Inflammatory macrophage (primary cell): ENCODE measurements at regions not wholly inside any gene's neighbourhood (a gene's known extent, or its start where the extent isn't known, plus 50 kb on each side); places are given as distances from the start of the nearest gene placed in this dataset.
"Not testable (repeated sequence)": the region's sequence is repeated elsewhere in the genome, so short reads cannot be mapped to it uniquely, and the experiment has no call there.

Experiments used
- DNase-seq, 2 donors: peaks; one replicate each; pipeline ENCODE4 v3.0.0-alpha.2; 2020 to 2022

DNA sequence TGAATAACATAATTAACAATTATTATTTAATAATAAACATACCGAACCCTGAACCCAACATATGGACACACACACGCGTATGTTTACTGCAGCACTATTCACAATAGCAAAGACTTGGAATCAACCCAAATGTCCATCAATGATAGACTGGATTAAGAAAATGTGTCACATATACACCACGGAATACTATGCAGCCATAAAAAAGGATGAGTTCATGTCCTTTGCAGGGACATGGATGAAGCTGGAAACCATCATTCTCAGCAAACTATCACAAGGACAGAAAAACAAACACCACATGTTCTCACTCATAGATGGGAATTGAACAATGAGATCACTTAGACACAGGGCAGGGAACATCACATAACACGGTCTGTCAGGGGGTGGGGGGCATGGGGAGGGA is 333.5 kb downstream of the KIF20B start:
- DNase-seq: not testable (repeated sequence)

- DNase-seq: no peak
Observed at GRCh38 chr10:90041585-90041984, 340.2 kb downstream of the KIF20B start.

DNA sequence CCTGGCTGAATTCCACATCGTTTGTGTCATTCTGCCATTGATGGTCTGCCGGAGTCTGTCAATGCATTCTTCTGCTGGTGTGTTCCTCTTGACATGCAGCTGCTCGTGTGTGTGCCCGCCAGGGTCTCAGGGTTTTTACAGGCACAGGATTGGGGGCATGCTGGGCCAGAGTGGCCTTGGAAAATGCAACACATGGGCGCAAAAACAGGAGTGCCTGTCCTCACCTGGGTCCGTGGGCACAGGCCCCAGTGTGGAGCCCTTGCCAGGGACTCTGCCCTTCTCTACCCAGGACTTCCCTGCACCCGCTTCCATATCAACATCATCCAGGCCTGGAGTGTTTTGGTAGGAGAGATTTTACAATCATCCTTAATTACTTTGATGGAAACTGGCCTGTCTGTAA is 340.7 kb downstream of the KIF20B start:
- DNase-seq: no peak

GRCh38 chr10:90047243-90047729 is 345.9 kb downstream of the KIF20B start:
- no peak for DNase-seq

DNA sequence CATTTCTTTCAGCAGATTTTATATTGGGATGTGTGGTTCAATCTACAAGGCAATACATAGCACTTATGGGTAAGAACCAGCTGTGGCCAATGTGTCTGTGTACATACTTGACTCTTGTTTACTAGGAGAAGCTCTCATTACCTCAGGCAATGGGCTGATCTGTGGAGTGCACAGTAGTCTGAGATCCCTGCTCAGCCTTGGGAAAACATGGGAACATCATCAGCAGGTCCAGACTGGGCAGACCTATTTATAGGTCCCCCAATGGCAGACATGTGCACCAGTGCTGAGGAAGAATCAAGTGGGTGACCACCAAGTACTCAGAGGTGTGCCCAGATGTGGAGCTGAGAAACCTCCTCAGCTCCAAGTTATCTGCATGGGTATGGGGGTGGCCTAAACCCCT is 349.7 kb downstream of the KIF20B start:
- no peak for DNase-seq

DNA sequence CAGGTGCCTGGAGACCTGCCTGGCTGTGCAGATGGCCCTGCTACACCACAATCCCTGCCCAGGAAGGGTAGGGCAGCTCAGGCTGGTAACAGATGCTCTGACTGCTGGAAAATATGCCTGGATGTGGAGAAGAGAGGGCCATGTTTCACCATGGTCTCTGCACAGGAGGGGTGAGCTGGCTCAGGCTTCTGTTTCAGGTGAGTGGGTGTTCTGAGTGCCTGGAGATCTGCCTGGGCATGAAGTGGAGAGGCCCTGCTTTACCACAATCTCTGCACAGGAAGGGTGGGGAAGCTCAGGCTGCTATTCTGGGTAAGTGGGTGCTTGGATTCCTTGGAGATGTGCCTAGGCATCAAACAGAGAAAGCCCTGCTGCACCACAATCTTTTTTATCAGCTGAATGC is 350.1 kb downstream of the KIF20B start:
- DNase-seq: no peak

GRCh38 chr10:90062786-90063185 is 361.4 kb downstream of the KIF20B start:
- DNase-seq: no peak

DNA sequence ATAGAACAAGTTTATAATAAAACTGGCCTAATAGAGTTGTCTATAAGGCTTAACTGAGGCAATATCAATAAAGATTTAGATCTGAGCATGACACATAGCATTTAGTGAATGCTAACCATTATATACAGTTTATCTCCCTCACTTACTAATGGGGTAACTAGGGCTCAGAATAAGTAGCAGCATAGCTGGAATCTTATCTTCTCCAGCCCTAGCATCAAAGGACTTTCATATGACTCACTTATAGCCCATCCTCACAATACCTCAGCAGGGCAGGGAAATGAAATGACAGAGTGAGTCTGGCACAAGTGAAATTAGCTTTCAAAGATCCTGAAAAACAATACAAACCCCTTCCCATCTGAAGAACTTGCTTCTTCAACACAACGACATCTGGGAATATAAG is 362.9 kb downstream of the KIF20B start:
- DNase-seq: no peak

- no peak for DNase-seq
Observed at GRCh38 chr10:90066435-90066834, 365.0 kb downstream of the KIF20B start.

GRCh38 chr10:90075995-90076394 is 374.6 kb downstream of the KIF20B start:
- no peak for DNase-seq

DNA sequence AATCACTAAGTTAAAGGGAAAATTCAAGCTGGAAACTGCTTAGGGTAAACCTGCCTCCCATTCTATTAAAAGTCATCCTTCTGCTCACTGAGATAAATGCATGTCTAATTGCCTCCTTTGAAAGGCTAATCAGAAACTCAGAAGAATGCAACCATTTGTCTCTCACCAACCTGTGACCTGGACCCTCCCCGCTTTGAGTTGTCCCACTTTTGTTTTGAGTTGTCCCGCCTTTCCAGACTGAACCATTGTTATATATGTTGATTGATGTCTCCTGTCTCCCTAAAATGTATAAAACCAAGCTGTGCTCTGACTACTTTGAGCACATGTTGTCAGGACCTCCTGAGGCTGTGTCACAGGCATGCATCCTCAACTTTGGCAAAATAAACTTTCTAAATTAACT is 378.4 kb downstream of the KIF20B start:
- DNase-seq: no peak

DNA sequence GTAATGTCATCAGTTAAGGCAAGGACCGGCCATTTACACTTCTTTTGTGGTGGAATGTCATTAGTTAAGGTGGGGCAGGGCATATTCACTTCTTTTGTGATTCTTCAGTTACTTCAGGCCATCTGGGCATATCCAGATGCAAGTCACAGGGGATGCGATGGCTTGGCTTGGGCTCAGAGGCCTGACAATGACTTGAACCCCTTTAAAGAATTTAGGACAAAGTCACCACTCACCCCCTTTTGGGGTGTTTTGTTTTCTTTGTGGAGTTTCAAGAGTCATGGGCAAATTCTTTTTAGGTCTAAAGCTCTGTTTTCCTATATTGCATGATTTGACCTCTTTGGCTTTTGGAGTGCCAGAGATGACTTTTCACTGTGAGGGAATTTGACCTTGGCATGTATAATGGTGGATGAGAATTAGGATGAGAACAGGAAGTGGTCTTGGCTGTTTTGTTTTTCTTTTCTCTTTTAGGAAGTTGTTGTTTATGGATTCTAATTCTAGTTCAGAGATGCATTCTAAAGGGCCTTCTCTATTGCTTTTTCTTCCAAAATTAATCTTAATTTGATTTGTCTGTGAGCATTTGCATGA is 385.3 kb downstream of the KIF20B start:
- DNase-seq: not testable (repeated sequence)

- DNase-seq: no peak
Observed at GRCh38 chr10:90087197-90088023, 386.0 kb downstream of the KIF20B start.

- no peak for DNase-seq
Observed at GRCh38 chr10:90088024-90088317, 386.6 kb downstream of the KIF20B start.

DNA sequence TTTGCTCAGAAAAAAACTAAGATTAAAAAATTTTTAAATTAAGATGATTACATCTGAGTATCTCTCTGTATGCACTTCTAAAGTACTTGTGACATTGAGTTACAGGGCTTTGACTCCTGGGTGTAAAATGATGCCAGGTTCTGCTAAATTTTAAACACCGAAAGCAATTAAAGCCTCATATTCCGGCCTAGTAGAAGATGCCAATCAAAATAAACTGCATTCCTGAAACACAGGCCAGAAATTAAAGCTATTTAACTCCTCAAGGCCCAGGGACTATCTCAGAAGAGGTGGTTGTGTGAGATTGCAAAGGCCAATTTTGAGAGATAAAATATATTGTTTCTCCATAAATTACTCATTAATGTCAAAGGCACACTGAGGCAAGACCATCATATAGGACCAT is 388.3 kb downstream of the KIF20B start:
- no peak for DNase-seq

- DNase-seq: no peak
Observed at GRCh38 chr10:90096196-90096595, 394.8 kb downstream of the KIF20B start.

- not testable (repeated sequence) for DNase-seq
Observed at GRCh38 chr10:90107581-90107980, 406.2 kb downstream of the KIF20B start.

GRCh38 chr10:90111671-90112070 is 410.3 kb downstream of the KIF20B start:
- no peak for DNase-seq

- no peak for DNase-seq
Observed at GRCh38 chr10:90112681-90113080, 411.3 kb downstream of the KIF20B start.

GRCh38 chr10:90118567-90118966 is 417.2 kb downstream of the KIF20B start:
- not testable (repeated sequence) for DNase-seq

DNA sequence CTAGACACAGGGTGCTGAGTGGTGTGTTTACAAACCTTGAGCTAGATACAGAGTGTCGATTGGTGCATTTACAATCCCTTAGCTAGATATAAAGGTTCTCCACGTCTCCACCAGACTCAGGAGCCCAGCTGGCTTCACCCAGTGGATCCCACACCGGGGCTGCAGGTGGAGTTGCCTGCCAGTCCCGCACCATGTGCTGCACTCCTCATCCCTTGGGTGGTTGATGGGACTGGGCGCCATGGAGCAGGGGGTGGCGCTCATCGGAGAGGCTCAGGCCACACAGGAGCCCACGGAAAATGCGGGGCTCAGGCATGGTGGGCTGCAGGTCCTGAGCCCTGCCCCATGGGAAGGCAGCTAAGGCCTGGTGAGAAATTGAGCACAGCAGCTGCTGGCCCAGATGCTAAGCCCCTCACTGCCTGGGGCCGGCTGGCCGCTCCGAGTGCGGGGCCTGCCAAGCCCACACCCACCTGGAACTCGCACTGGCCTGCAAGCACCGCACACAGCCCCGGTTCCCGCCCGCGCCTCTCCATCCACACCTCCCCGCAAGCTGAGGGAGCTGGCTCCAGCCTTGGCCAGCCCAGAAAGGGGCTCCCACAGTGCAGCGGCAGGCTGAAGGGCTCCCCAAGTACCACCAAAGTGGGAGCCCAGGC is 418.4 kb downstream of the KIF20B start:
- not testable (repeated sequence) for DNase-seq

DNA sequence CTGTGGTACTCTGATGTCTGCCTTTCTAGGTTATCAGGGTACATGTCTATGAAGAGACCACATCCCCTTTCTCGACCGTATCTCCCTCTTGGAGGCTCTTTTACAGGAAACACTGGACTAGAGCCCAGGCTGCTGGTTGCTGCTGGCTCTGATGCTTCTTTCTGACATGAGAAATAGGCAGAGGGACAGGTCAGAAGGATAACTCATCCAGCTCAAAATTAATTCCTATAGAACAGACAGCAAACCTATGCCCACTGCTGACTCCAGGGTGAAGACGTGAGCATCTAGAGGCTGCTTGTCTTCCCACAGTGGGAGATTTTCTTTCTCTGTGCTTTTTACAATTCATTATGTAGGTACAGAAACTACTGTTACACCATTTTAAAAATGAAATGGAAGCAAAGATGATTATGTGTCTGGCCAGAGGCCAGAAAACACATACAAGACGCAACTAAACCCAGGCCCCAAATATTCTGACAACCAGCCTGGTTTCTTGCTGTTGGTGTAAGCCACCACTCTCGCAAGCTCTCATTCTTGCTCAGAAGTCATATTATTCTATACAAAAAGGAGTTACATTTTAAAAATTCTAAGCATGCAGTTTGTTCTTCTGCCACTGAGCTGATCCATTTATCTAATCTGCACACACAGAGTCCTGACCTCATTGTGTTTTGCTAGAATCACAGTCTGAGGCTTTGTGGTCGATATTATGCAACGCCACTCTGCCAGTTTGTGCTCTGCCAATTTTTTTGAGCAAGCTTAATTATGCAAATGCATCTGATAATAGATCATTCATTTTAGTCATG is 424.3 kb downstream of the KIF20B start:
- DNase-seq: no peak

GRCh38 chr10:90126256-90126595 is 424.8 kb downstream of the KIF20B start:
- no peak for DNase-seq
